H9 (cell line): ENCODE measurements at regions not wholly inside any gene's neighbourhood (a gene's known extent, or its start where the extent isn't known, plus 50 kb on each side); places are given as distances from the start of the nearest gene placed in this dataset.

ENCODE experiments used
- DNase-seq: peaks from one replicate; pipeline ENCODE4 v3.0.0-alpha.2; 2017
- H2AFZ ChIP-seq: one replicate; pipeline ENCODE4 v1.6.1; 2013; ENCODE audit warnings: mild to moderate bottlenecking, low read length, control low read depth, moderate library complexity
- H2AK5ac ChIP-seq: 2 replicates; pipeline ENCODE4 v1.6.1; 2013; ENCODE audit warnings: low read length, control low read depth, mixed read lengths; ENCODE audit not compliant: insufficient read length
- H2BK120ac ChIP-seq: one replicate; pipeline ENCODE4 v1.6.1; 2013; ENCODE audit warnings: low read depth, mild to moderate bottlenecking, low read length, control low read depth, inconsistent platforms; ENCODE audit not compliant: poor library complexity, severe bottlenecking
- H2BK12ac ChIP-seq: 2 replicates; pipeline ENCODE4 v1.6.1; 2013; ENCODE audit warnings: low read length, control low read depth, mixed read lengths, low read depth; ENCODE audit not compliant: insufficient read length
- H2BK15ac ChIP-seq: 2 replicates; pipeline ENCODE4 v1.6.1; 2013; ENCODE audit warnings: low read depth, low read length, control low read depth
- H2BK20ac ChIP-seq: one replicate; pipeline ENCODE4 v1.6.1; 2013; ENCODE audit warnings: low read depth, mild to moderate bottlenecking, low read length, control low read depth, inconsistent platforms; ENCODE audit not compliant: poor library complexity, severe bottlenecking
- H2BK5ac ChIP-seq: 2 replicates; pipeline ENCODE4 v1.6.1; 2013; ENCODE audit warnings: low read length, control low read depth, mixed read lengths; ENCODE audit not compliant: insufficient read length
- H3K14ac ChIP-seq: 2 replicates; pipeline ENCODE4 v1.6.1; 2013; ENCODE audit warnings: low read length, control low read depth; ENCODE audit not compliant: insufficient read depth
- H3K18ac ChIP-seq: 2 replicates; pipeline ENCODE4 v1.6.1; 2013; ENCODE audit warnings: low read depth, mild to moderate bottlenecking, mixed read lengths, low read length, control low read depth; ENCODE audit not compliant: insufficient read length
- H3K23ac ChIP-seq: 2 replicates; pipeline ENCODE4 v1.6.1; 2013; ENCODE audit warnings: low read length, control low read depth, mixed read lengths, low read depth; ENCODE audit not compliant: insufficient read length
- H3K23me2 ChIP-seq: 2 replicates; pipeline ENCODE4 v1.6.1; 2013; ENCODE audit warnings: low read depth, mild to moderate bottlenecking, mixed read lengths, low read length, control low read depth; ENCODE audit not compliant: insufficient read length, poor library complexity, severe bottlenecking
- H3K27ac ChIP-seq: 2 replicates; pipeline ENCODE4 v1.5.1; 2013; ENCODE audit warnings: low read length, control low read depth, mixed read lengths, low read depth; ENCODE audit not compliant: insufficient read length
- H3K27me3 ChIP-seq: 2 replicates; pipeline ENCODE4 v1.6.1; 2013; ENCODE audit warnings: low read length, control low read depth, inconsistent platforms; ENCODE audit not compliant: insufficient read depth
- H3K4ac ChIP-seq: 2 replicates; pipeline ENCODE4 v1.6.1; 2013; ENCODE audit warnings: low read depth, mild to moderate bottlenecking, control low read depth, inconsistent platforms, low read length, moderate library complexity
- H3K4me1 ChIP-seq: 2 replicates; pipeline ENCODE4 v1.6.1; 2013; ENCODE audit warnings: low read length, control low read depth, inconsistent platforms; ENCODE audit not compliant: insufficient read depth
- H3K4me2 ChIP-seq: 2 replicates; pipeline ENCODE4 v1.6.1; 2013; ENCODE audit warnings: low read length, control low read depth, mixed read lengths; ENCODE audit not compliant: insufficient read length, insufficient read depth
- H3K56ac ChIP-seq: 2 replicates; pipeline ENCODE4 v1.6.1; 2013; ENCODE audit warnings: low read depth, mild to moderate bottlenecking, mixed read lengths, low read length, control low read depth; ENCODE audit not compliant: insufficient read length
- H3K79me1 ChIP-seq: 2 replicates; pipeline ENCODE4 v1.6.1; 2013; ENCODE audit warnings: low read depth, mild to moderate bottlenecking, moderate library complexity, low read length, control low read depth, inconsistent platforms; ENCODE audit not compliant: insufficient read depth, poor library complexity, severe bottlenecking
- H3K79me2 ChIP-seq: 2 replicates; pipeline ENCODE4 v1.6.1; 2013; ENCODE audit warnings: low read length, control low read depth, inconsistent platforms; ENCODE audit not compliant: insufficient read depth
- H3K9ac ChIP-seq: 2 replicates; pipeline ENCODE4 v1.6.1; 2013; ENCODE audit warnings: low read length, control low read depth, mixed read lengths; ENCODE audit not compliant: insufficient read length; ENCODE audit errors: extremely low read depth
- H3K9me3 ChIP-seq: one replicate; pipeline ENCODE4 v1.6.1; 2013; ENCODE audit warnings: low read depth, low read length, inconsistent platforms; ENCODE audit not compliant: control insufficient read depth
- H3T11ph ChIP-seq: one replicate; pipeline ENCODE4 v1.6.1; 2013; ENCODE audit warnings: mild to moderate bottlenecking, low read length, control low read depth, inconsistent platforms
- H4K20me1 ChIP-seq: one replicate; pipeline ENCODE4 v1.6.1; 2013; ENCODE audit not compliant: control insufficient read depth, insufficient read length, insufficient read depth
- H4K5ac ChIP-seq: 2 replicates; pipeline ENCODE4 v1.6.1; 2013; ENCODE audit warnings: low read depth, mild to moderate bottlenecking, mixed read lengths, low read length, control low read depth; ENCODE audit not compliant: insufficient read length
- H4K8ac ChIP-seq: replicated peaks from 2 replicates; pipeline ENCODE4 v1.6.1; 2013; ENCODE audit warnings: low read length, control low read depth, mixed read lengths, low read depth; ENCODE audit not compliant: insufficient read length
- H4K91ac ChIP-seq: 2 replicates; pipeline ENCODE4 v1.6.1; 2013; ENCODE audit warnings: low read depth, mild to moderate bottlenecking, moderate library complexity, mixed read lengths, low read length, control low read depth; ENCODE audit not compliant: insufficient read length
- H3K27ac Mint-ChIP-seq, 3 experiments: 2 replicates in 2 of 3; 3 replicates in 1 of 3; pipeline ENCODE4 v1.8.0; 2020 to 2021; ENCODE audit warnings: mixed read lengths in 3 of 3, mild to moderate bottlenecking in 1 of 3, moderate library complexity in 1 of 3
- H3K27me3 Mint-ChIP-seq: 2 replicates; pipeline ENCODE4 v1.8.0; 2021; ENCODE audit warnings: low read depth, mild to moderate bottlenecking, moderate library complexity, mixed read lengths
- H3K36me3 Mint-ChIP-seq, 3 experiments: 2 replicates in 2 of 3; 3 replicates in 1 of 3; pipeline ENCODE4 v1.8.0; 2020 to 2021; ENCODE audit warnings: low read depth in 3 of 3, mixed read lengths in 3 of 3; ENCODE audit not compliant: insufficient read depth in 1 of 3
- H3K4me1 Mint-ChIP-seq, 2 experiments: 2 replicates each; pipeline ENCODE4 v1.8.0; 2020; ENCODE audit warnings: mixed read lengths in 2 of 2
- H3K4me3 Mint-ChIP-seq, 2 experiments: 2 replicates in 1 of 2; 3 replicates in 1 of 2; pipeline ENCODE4 v1.8.0; 2020 to 2021; ENCODE audit warnings: mild to moderate bottlenecking in 2 of 2, mixed read lengths in 2 of 2, moderate library complexity in 1 of 2
- H3K9me3 Mint-ChIP-seq, 2 experiments: 2 replicates in 1 of 2; 3 replicates in 1 of 2; pipeline ENCODE4 v1.8.0; 2020; ENCODE audit warnings: mild to moderate bottlenecking in 2 of 2, mixed read lengths in 2 of 2, moderate library complexity in 1 of 2
- WGBS: extraction: QIAGEN DNeasy Blood & Tissue Kit; methylation state at CpG from one replicate; pipeline ENCODE4 v1.1.7; 2013; ENCODE audit warnings: missing lambda C conversion rate, low lambda C conversion rate, mixed read lengths; ENCODE audit not compliant: insufficient read length; ENCODE audit errors: extremely low coverage; 5-methylcytosine and 5-hydroxymethylcytosine counted together
- TF ChIP-seq, protein P1 (sequence below): fragments of 200-600 bp; sonication (generic); conservative IDR thresholded peaks from 3 replicates; pipeline ENCODE4 v1.8.0; 2021; ENCODE audit warnings: antibody characterized with exemption, mild to moderate bottlenecking

DNA sequence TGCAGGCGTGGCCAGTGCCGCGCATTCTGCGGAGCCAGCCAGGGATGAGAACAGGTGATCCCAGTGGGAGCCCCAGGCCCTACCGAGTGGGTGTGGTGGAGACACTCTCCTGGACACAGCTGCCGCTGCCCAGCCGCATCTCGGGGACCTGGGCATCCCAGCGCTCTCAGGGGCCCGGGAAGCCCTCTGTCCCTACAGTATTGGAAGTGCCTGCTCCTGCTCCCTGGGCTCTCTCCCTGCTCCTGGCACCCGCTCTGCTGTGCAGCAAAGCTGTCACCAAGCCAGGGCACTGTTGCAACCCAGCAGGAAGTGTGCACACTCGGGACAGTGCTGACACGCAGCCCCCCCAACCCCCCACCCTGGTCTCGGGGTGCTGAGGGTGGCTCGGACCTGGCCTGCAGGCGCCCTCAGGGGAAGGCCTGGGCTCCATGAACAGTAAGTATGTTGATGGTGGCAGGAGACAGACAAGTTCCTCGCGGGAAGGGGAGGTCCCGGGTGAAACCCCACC, 1177.4 kb upstream of the GBE1 start:
- Histone ChIP-seq H3K4me1 (no peaks in the 10 kb centered on the region), H3K23me2 (no peaks in the 10 kb centered on the region), H4K20me1 (no peaks in the 10 kb centered on the region), H3K14ac (no peak overlapping the region), H3T11ph (no peak overlapping the region), H3K27ac (no peak overlapping the region), H3K79me2 (no peaks in the 10 kb centered on the region), H2BK20ac (no peak overlapping the region), H4K8ac (no peak overlapping the region), H3K4me2 (no peak overlapping the region), H3K18ac (no peak overlapping the region), H2AK5ac (no peak overlapping the region), H2AFZ (no peak overlapping the region), H3K9me3 (no peaks in the 10 kb centered on the region), H2BK12ac (no peak overlapping the region), H3K4ac (no peak overlapping the region), H3K27me3 (no peaks in the 10 kb centered on the region), H3K79me1 (no peaks in the 10 kb centered on the region), H2BK5ac (no peak overlapping the region), H3K9ac (no peak overlapping the region), H3K23ac (no peak overlapping the region), H3K56ac (no peak overlapping the region), H4K5ac (no peak overlapping the region), H2BK15ac (no peak overlapping the region), H4K91ac (no peak overlapping the region), H2BK120ac (no peak overlapping the region)
- no CpG with 5 or more reads among the region's 19 CpGs for WGBS
- Mint-ChIP-seq H3K36me3 (peaks cover 4 to 31% (median 13%) of the 10 kb centered on the region in 3 experiments), H3K4me3 (no peak overlapping the region), H3K9me3 (peaks cover 30 to 31% of the 10 kb centered on the region in 2 experiments), H3K27ac (no peak overlapping the region), H3K27me3 (no peaks in the 10 kb centered on the region), H3K4me1 (no peaks in the 10 kb centered on the region)
- DNase-seq, result peak; percentile 18
- TF ChIP-seq, protein P1, sequence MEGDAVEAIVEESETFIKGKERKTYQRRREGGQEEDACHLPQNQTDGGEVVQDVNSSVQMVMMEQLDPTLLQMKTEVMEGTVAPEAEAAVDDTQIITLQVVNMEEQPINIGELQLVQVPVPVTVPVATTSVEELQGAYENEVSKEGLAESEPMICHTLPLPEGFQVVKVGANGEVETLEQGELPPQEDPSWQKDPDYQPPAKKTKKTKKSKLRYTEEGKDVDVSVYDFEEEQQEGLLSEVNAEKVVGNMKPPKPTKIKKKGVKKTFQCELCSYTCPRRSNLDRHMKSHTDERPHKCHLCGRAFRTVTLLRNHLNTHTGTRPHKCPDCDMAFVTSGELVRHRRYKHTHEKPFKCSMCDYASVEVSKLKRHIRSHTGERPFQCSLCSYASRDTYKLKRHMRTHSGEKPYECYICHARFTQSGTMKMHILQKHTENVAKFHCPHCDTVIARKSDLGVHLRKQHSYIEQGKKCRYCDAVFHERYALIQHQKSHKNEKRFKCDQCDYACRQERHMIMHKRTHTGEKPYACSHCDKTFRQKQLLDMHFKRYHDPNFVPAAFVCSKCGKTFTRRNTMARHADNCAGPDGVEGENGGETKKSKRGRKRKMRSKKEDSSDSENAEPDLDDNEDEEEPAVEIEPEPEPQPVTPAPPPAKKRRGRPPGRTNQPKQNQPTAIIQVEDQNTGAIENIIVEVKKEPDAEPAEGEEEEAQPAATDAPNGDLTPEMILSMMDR, result no peak
